HG03135 (cell line): ENCODE measurements at regions not wholly inside any gene's neighbourhood (a gene's known extent, or its start where the extent isn't known, plus 50 kb on each side); places are given as distances from the start of the nearest gene placed in this dataset.
"Not testable (repeated sequence)": the region's sequence is repeated elsewhere in the genome, so short reads cannot be mapped to it uniquely, and the experiment has no call there.

ENCODE experiments used
- ATAC-seq: cut with Tn5 transposase; IDR thresholded peaks from one replicate; pipeline ENCODE4 v1.9.1; 2021; ENCODE audit warnings: mild to moderate bottlenecking, moderate library complexity; ENCODE audit not compliant: unreplicated experiment

GRCh38 chr2:220704081-220704480 is 868.0 kb downstream of the EPHA4 start:
- ATAC-seq: no peak

- no peak for ATAC-seq
Observed at GRCh38 chr2:220704810-220705209, 867.3 kb downstream of the EPHA4 start.

GRCh38 chr2:220705678-220706077 is 866.4 kb downstream of the EPHA4 start:
- no peak for ATAC-seq

GRCh38 chr2:220707261-220707660 is 864.8 kb downstream of the EPHA4 start:
- no peak for ATAC-seq

- ATAC-seq: no peak
Observed at GRCh38 chr2:220708366-220708765, 863.7 kb downstream of the EPHA4 start.

GRCh38 chr2:220717283-220717682 is 854.8 kb downstream of the EPHA4 start:
- no peak for ATAC-seq

- no peak for ATAC-seq
Observed at GRCh38 chr2:220736778-220737177, 835.3 kb downstream of the EPHA4 start.

GRCh38 chr2:220743203-220743602 is 828.9 kb downstream of the EPHA4 start:
- no peak for ATAC-seq

- ATAC-seq: no peak
Observed at GRCh38 chr2:220744861-220745260, 827.2 kb downstream of the EPHA4 start.

- no peak for ATAC-seq
Observed at GRCh38 chr2:220745682-220746081, 826.4 kb downstream of the EPHA4 start.

GRCh38 chr2:220747736-220748135 is 824.4 kb downstream of the EPHA4 start:
- no peak for ATAC-seq

- no peak for ATAC-seq
Observed at GRCh38 chr2:220748875-220749479, 823.1 kb downstream of the EPHA4 start.

GRCh38 chr2:220753486-220753885 is 818.6 kb downstream of the EPHA4 start:
- ATAC-seq: no peak

- ATAC-seq: no peak
Observed at GRCh38 chr2:220756653-220757052, 815.5 kb downstream of the EPHA4 start.

- not testable (repeated sequence) for ATAC-seq
Observed at GRCh38 chr2:220758376-220758775, 813.7 kb downstream of the EPHA4 start.

- ATAC-seq: no peak
Observed at GRCh38 chr2:220764171-220764570, 807.9 kb downstream of the EPHA4 start.

GRCh38 chr2:220767591-220768255 is 804.4 kb downstream of the EPHA4 start:
- ATAC-seq: no peak

GRCh38 chr2:220775856-220776488 is 796.1 kb downstream of the EPHA4 start:
- no peak for ATAC-seq

- ATAC-seq: not testable (repeated sequence)
Observed at GRCh38 chr2:220779076-220779475, 793.0 kb downstream of the EPHA4 start.

GRCh38 chr2:220779511-220779910 is 792.6 kb downstream of the EPHA4 start:
- ATAC-seq: no peak

GRCh38 chr2:220779931-220780330 is 792.2 kb downstream of the EPHA4 start:
- ATAC-seq: no peak

- no peak for ATAC-seq
Observed at GRCh38 chr2:220781622-220782241, 790.4 kb downstream of the EPHA4 start.
